ENCODE measurements at regions not wholly inside any gene's neighbourhood (a gene's known extent, or its start where the extent isn't known, plus 50 kb on each side); places are given as distances from the start of the nearest gene placed in this dataset.
"Not testable (repeated sequence)": the region's sequence is repeated elsewhere in the genome, so short reads cannot be mapped to it uniquely, and the experiment has no call there.

DNA sequence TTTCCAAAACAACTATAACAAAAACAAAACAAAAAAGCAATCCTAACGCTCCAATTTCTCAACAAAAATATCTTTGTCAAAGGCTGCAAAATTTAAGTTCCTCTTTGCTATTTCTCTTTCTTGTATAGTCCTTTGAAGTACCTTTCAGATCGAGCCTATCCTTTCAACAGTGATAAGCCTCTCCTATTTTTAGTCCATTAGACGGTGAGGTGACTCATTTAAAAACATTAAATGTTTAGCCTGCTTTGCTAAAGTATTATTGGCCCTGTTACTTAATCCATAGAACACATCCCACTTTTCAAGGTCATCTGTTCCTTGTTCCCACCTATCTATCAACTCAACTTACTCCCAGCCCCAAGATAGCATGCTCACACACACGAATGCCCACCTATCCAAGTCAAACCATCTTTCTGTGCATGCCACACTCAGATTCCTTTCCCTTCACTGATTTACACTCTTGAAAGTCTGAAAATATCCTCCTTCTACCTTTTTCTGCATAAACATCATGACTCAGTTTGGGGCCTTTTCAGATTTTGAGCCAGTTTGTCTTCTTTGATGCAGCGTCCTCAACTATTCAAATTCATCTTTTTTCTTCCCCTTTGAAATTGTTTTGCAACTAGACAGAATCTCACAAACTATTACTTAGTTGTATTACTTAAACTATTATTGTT is 224.9 kb upstream of the TMEM229A start:
- DNase-seq (ENCODE audit: low read depth in 3 of 3, low spot score in 2 of 3), result no peak

DNA sequence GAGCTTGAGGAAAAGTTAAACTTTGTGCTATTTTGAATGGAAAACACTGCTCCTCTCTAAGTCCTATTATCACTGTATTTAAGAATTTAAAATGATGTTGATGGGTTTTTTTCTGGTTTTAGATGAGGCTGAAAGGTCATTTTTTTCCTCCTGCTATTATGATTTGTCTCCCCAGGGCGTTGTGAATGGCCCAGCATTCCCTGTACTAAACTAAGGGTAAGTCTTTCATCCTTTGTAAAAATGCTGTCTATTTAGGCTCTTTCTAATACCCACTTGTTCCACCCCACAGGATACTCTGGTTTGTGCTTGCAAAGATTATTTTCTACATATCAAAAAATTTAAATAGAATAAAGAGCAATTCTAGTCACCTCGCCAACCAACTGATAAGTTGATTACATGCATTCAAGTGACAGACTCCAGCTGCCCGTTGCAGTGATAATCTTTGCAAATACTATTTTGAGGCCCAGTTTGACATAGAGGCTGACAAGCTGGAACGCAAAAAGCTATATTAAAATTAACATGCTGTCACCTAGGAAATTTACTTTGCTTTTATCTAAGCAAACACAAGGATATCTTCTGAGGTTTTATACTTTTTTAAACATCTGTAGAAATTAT is 222.3 kb upstream of the TMEM229A start:
- DNase-seq (ENCODE audit: low read depth in 3 of 3, low spot score in 2 of 3), result no peak

- no peak for DNase-seq (ENCODE audit: low read depth in 3 of 3, low spot score in 2 of 3)
Measured at GRCh38 chr7:124254396-124254795, 221.5 kb upstream of the TMEM229A start.

DNA sequence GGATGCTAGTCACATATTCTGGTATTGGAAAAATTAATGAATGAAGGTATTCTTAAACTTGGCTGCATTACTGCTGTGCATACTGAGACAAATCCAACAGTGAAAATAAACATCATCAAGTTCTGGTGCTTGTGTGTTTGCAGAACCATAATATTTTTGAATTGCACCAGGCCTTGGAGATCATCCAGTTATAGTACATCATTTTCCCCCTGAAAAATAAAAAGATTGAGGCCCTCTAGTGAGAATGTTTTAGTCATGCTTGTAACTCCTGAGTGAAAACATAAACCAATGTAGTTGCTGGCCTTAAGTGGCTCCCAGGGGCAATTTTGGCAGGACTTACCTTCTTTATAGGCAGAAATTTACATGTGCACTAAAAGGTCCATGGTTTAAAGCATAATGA is 218.8 kb upstream of the TMEM229A start:
- DNase-seq (ENCODE audit: low read depth in 3 of 3, low spot score in 2 of 3), result no peak

GRCh38 chr7:124250297-124251034 is 217.6 kb upstream of the TMEM229A start:
- DNase-seq (ENCODE audit: low read depth in 3 of 3, low spot score in 2 of 3), result no peak

DNA sequence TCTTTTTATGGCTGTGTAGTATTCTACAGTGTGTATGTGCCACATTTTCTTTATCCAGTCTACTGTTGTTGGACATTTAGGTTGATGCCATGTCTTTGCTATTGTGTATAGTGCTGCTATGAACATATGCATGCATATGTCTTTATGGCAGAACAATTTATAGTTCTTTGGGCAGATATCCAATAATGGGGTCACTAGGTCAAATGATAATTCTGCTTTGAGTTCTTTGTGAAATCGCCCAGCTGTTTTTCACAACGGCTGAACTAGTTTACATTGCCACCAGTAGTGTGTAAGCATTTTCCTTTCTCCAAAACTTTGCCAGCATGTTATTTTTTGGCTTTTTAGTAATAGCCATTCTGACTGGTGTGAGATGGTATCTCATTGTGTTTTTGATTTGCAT is 214.8 kb upstream of the TMEM229A start:
- DNase-seq (ENCODE audit: low read depth in 3 of 3, low spot score in 2 of 3), result no peak

DNA sequence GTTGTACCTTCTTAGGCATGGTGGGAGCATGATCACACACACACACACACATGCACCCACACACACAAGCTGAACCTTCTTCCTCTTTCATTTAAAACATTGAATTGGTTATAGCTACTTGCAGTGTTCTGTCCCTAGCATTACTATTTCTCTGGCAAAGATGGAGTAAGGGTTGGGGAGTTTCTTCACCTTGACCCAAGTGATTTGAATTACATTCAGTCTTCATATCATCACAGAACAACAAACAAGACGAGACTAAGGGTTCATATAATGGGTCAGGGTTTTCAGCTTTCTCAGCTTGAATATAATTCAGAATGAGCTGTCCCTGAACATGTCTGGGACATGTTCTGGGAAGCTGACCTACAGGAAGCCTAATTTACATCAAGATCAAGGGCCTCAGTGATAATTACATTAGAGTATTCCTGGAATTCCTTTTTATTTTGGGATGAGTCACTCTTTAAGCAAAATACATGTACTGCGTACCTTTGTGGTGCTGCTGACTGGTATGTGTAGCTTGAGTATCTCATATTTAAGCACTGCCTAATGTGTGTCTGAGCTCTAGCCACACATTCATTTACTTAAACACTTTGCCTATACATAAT is 213.5 kb upstream of the TMEM229A start:
- no peak for DNase-seq (ENCODE audit: low read depth in 3 of 3, low spot score in 2 of 3)

DNA sequence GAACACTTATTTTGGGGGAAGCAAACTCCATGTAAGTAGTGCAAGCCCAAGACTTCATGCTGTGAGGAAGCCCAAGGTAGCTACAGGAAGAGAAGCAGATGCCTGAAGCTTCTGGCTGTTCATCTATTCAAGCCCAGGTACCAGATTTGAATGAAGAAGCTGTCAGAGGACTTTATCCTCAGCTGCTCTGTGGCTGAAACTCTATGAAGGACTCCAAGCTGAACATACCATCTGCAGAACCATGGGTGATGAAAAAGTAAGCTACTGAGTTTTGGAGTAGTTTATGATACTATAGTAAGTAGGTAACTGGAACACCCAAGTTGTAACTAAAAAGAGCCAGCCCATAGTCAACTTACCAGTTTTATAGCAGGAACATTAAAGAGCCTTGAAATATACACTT is 211.6 kb upstream of the TMEM229A start:
- DNase-seq (ENCODE audit: low read depth in 3 of 3, low spot score in 2 of 3), result not testable (repeated sequence)

DNA sequence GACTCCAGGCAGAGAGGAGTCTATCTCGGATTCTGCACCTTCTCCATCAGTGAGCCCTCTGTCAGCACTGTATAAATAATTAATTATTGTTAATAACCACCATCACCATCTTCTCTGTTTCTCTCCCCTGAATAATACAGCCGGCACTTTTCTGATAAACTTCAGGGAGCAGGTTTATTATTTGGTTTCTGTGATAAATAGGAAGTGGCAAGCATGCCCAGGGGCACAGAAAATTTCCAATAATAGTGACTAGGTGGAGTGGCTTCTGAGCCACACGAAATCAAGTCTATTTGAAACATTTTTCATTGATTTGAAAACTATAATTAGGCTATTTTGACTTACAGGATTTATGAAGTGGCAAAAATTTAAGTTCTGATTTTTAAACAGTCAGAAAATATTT is 186.8 kb upstream of the TMEM229A start:
- DNase-seq (ENCODE audit: low read depth in 3 of 3, low spot score in 2 of 3), result no peak

GRCh38 chr7:124208642-124209041 is 175.8 kb upstream of the TMEM229A start:
- DNase-seq (ENCODE audit: low read depth in 3 of 3, low spot score in 2 of 3), result no peak

GRCh38 chr7:124208173-124208572 is 175.3 kb upstream of the TMEM229A start:
- DNase-seq (ENCODE audit: low read depth in 3 of 3, low spot score in 2 of 3), result no peak

DNA sequence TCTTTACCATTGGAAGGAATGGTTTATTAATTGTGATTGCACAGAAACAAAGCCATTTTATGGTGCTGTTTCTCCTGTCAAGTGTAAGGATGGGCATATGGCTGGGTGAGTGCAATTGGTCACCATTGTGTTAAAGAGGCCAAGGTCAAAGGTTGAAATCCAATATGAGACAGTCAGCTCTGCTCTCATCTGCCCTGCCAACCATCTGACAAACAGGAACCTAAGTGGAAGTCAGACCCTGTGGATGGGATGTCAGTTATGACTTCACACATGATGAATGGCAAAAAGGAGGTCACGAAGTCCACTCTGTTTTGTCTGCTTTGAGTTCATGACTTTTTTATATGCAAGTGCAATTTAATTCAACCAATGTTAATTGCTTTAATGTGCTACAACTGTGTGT is 172.7 kb upstream of the TMEM229A start:
- no peak for DNase-seq (ENCODE audit: low read depth in 3 of 3, low spot score in 2 of 3)

- no peak for DNase-seq (ENCODE audit: low read depth in 3 of 3, low spot score in 2 of 3)
Measured at GRCh38 chr7:124202546-124202945, 169.7 kb upstream of the TMEM229A start.

DNA sequence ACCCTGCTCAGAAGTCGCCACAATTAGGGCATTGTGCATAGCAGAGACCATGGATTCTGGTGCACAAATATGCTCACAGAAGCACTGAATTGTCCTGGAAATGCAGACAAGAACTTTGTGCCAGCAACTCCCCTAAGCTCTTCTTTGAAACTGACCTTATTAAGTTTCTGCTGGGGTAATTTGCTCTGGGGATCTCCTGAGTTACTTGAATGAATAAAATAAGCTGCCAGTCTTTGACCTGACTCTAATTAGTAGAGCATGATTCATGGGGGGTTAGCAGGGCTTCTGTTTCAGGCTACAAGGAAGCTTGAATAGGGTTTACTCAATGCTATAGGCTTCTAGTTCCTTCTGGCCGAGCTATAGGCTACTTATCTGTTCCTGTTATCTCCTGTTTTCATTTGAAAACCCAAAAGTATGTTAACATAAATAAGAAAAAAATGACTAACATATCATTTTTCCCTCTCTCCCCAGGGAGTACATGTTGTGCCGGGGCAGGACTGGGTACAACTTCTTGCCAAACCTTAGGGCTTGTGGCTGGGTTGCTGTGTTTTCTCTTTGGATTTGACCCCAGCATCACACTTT is 169.0 kb upstream of the TMEM229A start:
- DNase-seq (ENCODE audit: low read depth in 3 of 3, low spot score in 2 of 3), result peak in 1 of 3 donors; percentile 4

DNA sequence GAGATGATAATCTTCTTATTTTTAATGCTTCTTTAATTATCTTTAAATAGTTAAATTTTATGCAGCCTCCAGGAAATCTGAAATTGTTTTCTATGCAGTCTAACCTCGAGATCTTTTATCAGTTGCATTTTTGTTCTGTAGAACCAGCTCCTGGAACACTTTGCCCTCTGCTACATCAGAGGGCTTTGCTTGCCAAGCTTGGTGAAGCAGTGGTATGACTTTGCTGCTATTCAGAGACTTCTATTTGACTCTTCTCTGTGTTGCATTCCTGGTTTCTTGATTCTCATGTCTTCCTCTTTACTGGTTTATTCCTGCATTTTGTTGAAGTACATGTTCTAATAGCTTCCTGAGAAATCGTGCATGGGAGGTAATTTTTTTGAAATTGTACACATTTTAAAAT is 163.7 kb upstream of the TMEM229A start:
- no peak for DNase-seq (ENCODE audit: low read depth in 3 of 3, low spot score in 2 of 3)

- no peak for DNase-seq (ENCODE audit: low read depth in 3 of 3, low spot score in 2 of 3)
Measured at GRCh38 chr7:124192885-124193284, 160.0 kb upstream of the TMEM229A start.

GRCh38 chr7:124191713-124192112 is 158.8 kb upstream of the TMEM229A start:
- no peak for DNase-seq (ENCODE audit: low read depth in 3 of 3, low spot score in 2 of 3)

- DNase-seq (ENCODE audit: low read depth in 3 of 3, low spot score in 2 of 3), result no peak
Measured at GRCh38 chr7:124191030-124191429, 158.2 kb upstream of the TMEM229A start.

DNA sequence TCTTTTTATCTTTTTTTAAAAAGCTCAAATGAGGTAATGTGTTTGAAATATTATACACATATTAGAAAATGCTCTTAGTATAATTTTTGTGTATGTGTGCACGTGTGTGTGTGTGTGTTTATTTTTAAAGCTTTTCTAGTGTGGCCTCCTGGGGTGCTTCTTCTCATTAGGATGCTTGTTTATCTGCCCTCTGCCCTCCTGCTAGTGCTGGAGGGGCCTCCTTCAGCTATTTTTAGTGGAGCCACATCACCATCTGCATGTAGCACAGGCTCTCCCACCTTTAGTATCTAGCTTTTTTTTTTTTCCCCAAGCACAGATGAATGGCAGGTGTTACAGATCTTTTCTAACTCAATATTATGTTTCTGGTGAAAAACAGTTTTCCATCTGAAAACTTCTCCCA is 155.7 kb upstream of the TMEM229A start:
- DNase-seq (ENCODE audit: low read depth in 3 of 3, low spot score in 2 of 3), result no peak

- DNase-seq (ENCODE audit: low read depth in 3 of 3, low spot score in 2 of 3), result no peak
Measured at GRCh38 chr7:124187962-124188361, 155.1 kb upstream of the TMEM229A start.

- no peak for DNase-seq (ENCODE audit: low read depth in 3 of 3, low spot score in 2 of 3)
Measured at GRCh38 chr7:124183649-124184048, 150.8 kb upstream of the TMEM229A start.

Measured in right renal cortex interstitium (tissue), 3 donors.